Peyer's patch (tissue), 4 donors: ENCODE measurements at regions not wholly inside any gene's neighbourhood (a gene's known extent, or its start where the extent isn't known, plus 50 kb on each side); places are given as distances from the start of the nearest gene placed in this dataset.
A peak's percentile ranks its signal among the peaks of the same experiment; 100 is the strongest.

Experiments used
- DNase-seq, 3 donors: peaks; one replicate each; pipeline ENCODE4 v3.0.0-alpha.2; 2017 to 2019
- H3K27ac ChIP-seq, 4 donors: fragments of 200-600 bp; sonication (generic); one replicate each; pipeline ENCODE4 v1.5.1; 2016 to 2019
- H3K27me3 ChIP-seq, 2 donors: fragments of 200-600 bp; sonication (generic); one replicate each; pipeline ENCODE4 v1.5.1; 2019
- H3K36me3 ChIP-seq, 3 donors: fragments of 200-600 bp; sonication (generic); one replicate each; pipeline ENCODE4 v1.5.1; 2016 to 2019
- H3K4me1 ChIP-seq, 4 donors: fragments of 200-600 bp; sonication (generic); one replicate each; pipeline ENCODE4 v1.5.1; 2016 to 2019
- H3K4me3 ChIP-seq, 4 donors: fragments of 200-600 bp; sonication (generic); 1 replicate in 3 of 4; 2 replicates in 1 of 4; pipeline ENCODE4 v1.5.1; 2016 to 2019; ENCODE audit warnings: mild to moderate bottlenecking in 1 of 4
- H3K9me3 ChIP-seq, 4 donors: fragments of 200-600 bp; sonication (generic); one replicate each; pipeline ENCODE4 v1.5.1; 2016 to 2019; ENCODE audit warnings: mild to moderate bottlenecking in 1 of 4
- CTCF ChIP-seq, 6 experiments: fragments of 450-650 bp in 4 of 6; fragments of 200-600 bp in 2 of 6; sonication (generic) in 1 of 6; IDR thresholded peaks; one replicate each; pipeline ENCODE4 v1.5.1; 2017 to 2019; ENCODE audit warnings: antibody characterized with exemption in 6 of 6, mild to moderate bottlenecking in 3 of 6, moderate library complexity in 1 of 6
- POLR2A ChIP-seq, 2 donors: fragments of 450-650 bp; IDR thresholded peaks; one replicate each; pipeline ENCODE4 v1.5.1; 2017; ENCODE audit warnings: antibody characterized with exemption in 2 of 2, mild to moderate bottlenecking in 2 of 2, moderate library complexity in 2 of 2

- H3K27me3 ChIP-seq, result no peaks in the 10 kb centered on the region
- H3K27ac ChIP-seq, result no peak overlapping the region
- H3K4me3 ChIP-seq, result no peak overlapping the region
- no peak for DNase-seq
- H3K4me1 ChIP-seq, result no peaks in the 10 kb centered on the region
- H3K9me3 ChIP-seq, result no peaks in the 10 kb centered on the region
- no peaks in the 10 kb centered on the region for H3K36me3 ChIP-seq
- TF ChIP-seq CTCF (IDR thresholded peaks at IDR 0.05), result no peak
- no peak for TF ChIP-seq POLR2A (IDR thresholded peaks at IDR 0.05)
These were observed 1485.1 kb upstream of the TMEFF2 start for GRCh38 chr2:193679847-193680246.

- DNase-seq, result no peak
- Histone ChIP-seq H3K4me1 (no peaks in the 10 kb centered on the region), H3K36me3 (no peaks in the 10 kb centered on the region), H3K9me3 (no peaks in the 10 kb centered on the region), H3K27ac (no peak overlapping the region), H3K27me3 (no peaks in the 10 kb centered on the region), H3K4me3 (no peak overlapping the region)
- no peak for TF ChIP-seq POLR2A (IDR thresholded peaks at IDR 0.05)
- TF ChIP-seq CTCF (IDR thresholded peaks at IDR 0.05), result no peak
These were observed 1475.7 kb upstream of the TMEFF2 start for GRCh38 chr2:193670478-193670877.

- no peaks in the 10 kb centered on the region for H3K4me1 ChIP-seq
- DNase-seq, result no peak
- no peak overlapping the region for H3K27ac ChIP-seq
- TF ChIP-seq CTCF (IDR thresholded peaks at IDR 0.05) (no peak), POLR2A (IDR thresholded peaks at IDR 0.05) (no peak)
- H3K36me3 ChIP-seq, result no peaks in the 10 kb centered on the region
- no peaks in the 10 kb centered on the region for H3K27me3 ChIP-seq
- H3K9me3 ChIP-seq, result no peaks in the 10 kb centered on the region
- H3K4me3 ChIP-seq, result no peak overlapping the region
These were observed 1474.0 kb upstream of the TMEFF2 start for GRCh38 chr2:193668557-193669323.

GRCh38 chr2:193627927-193628272 lies 1433.2 kb upstream of the TMEFF2 start:
- Histone ChIP-seq H3K36me3 (no peaks in the 10 kb centered on the region), H3K9me3 (no peaks in the 10 kb centered on the region), H3K4me1 (no peaks in the 10 kb centered on the region), H3K27me3 (no peaks in the 10 kb centered on the region), H3K27ac (peak overlapping the region in 2 of 4 donors; percentile 57 to 68), H3K4me3 (no peak overlapping the region)
- no peak for DNase-seq
- TF ChIP-seq CTCF (IDR thresholded peaks at IDR 0.05) (no peak), POLR2A (IDR thresholded peaks at IDR 0.05) (no peak)

- H3K4me3 ChIP-seq, result no peak overlapping the region
- peak in 2 of 3 donors; percentile 53 to 71 for DNase-seq
- TF ChIP-seq CTCF (IDR thresholded peaks at IDR 0.05) (no peak), POLR2A (IDR thresholded peaks at IDR 0.05) (no peak)
- no peaks in the 10 kb centered on the region for H3K4me1 ChIP-seq
- peak overlapping the region in 2 of 4 donors; percentile 57 to 68 for H3K27ac ChIP-seq
- no peaks in the 10 kb centered on the region for H3K27me3 ChIP-seq
- H3K9me3 ChIP-seq, result no peaks in the 10 kb centered on the region
- H3K36me3 ChIP-seq, result no peaks in the 10 kb centered on the region
These were observed 1432.6 kb upstream of the TMEFF2 start for GRCh38 chr2:193627187-193627926.
